ENCODE measurements at regions not wholly inside any gene's neighbourhood (a gene's known extent, or its start where the extent isn't known, plus 50 kb on each side); places are given as distances from the start of the nearest gene placed in this dataset.

- H3K27me3 Mint-ChIP-seq: no peaks in the 10 kb centered on the region
- Histone ChIP-seq H3K27me3 (replicated peaks in 1 of 2; ENCODE audit: control insufficient read depth in 2 of 2, extremely low read depth in 1 of 2, insufficient read depth in 2 of 2, low read length in 1 of 2) (no peaks in the 10 kb centered on the region), H3K9me3 (no peaks in the 10 kb centered on the region), H3K36me3 (ENCODE audit: control insufficient read depth in 2 of 2, extremely low read depth in 1 of 2, insufficient read depth in 1 of 2, low read length in 1 of 2) (no peaks in the 10 kb centered on the region), H3K27ac (ENCODE audit: low read length) (peak overlapping the region; percentile 64), H3K4me1 (ENCODE audit: control insufficient read depth in 1 of 2, extremely low read depth in 1 of 2, insufficient read depth in 2 of 2, low read length in 2 of 2) (peaks cover 7 to 43% of the 10 kb centered on the region in 2 experiments), H3K4me3 (ENCODE audit: control insufficient read depth in 1 of 2, extremely low read depth in 1 of 2, low read length in 1 of 2) (peak overlapping the region; percentile 29 to 90)
- WGBS (ENCODE audit: insufficient coverage): 7% methylated on average over 6 of the region's 9 CpGs
- no peak overlapping the region for H3K4me3 Mint-ChIP-seq
- H3K36me3 Mint-ChIP-seq: no peaks in the 10 kb centered on the region
- ATAC-seq (replicated peaks in 1 of 4): peak; percentile 8 to 27 (median 24)
- POLR2A ChIA-PET: interaction anchor here in 1 of 2 donors (0.6 to 0.7 kb wide), 3 partner anchors 15 to 731 kb away, joined by 3 to 4 read pairs (median 3); no protein-coding TSS in a partner anchor
- DNase-seq: peak in 30 of 35 experiments; percentile 8 to 82 (median 32)
- peaks cover 0 to 1% (median 1%) of the 10 kb centered on the region in 3 donors for H3K9me3 Mint-ChIP-seq
- H3K27ac Mint-ChIP-seq: no peak overlapping the region
- peaks cover 29 to 38% (median 33%) of the 10 kb centered on the region in 3 donors for H3K4me1 Mint-ChIP-seq
- CTCF ChIA-PET: interaction anchor here (0.6 to 1.0 kb wide), 3 partner anchors 268 to 332 kb away, joined by 3 read pairs; no protein-coding TSS in a partner anchor
Measured at GRCh38 chr1:198935306-198935921, 296.6 kb downstream of the PTPRC start.

GRCh38 chr1:198936371-198937083 lies 297.7 kb downstream of the PTPRC start:
- Histone ChIP-seq H3K27ac (ENCODE audit: low read length) (peak overlapping the region; percentile 66), H3K9me3 (no peaks in the 10 kb centered on the region), H3K36me3 (ENCODE audit: control insufficient read depth in 2 of 2, extremely low read depth in 1 of 2, insufficient read depth in 1 of 2, low read length in 1 of 2) (no peaks in the 10 kb centered on the region), H3K4me3 (ENCODE audit: control insufficient read depth in 1 of 2, extremely low read depth in 1 of 2, low read length in 1 of 2) (peak overlapping the region; percentile 56 to 81), H3K27me3 (replicated peaks in 1 of 2; ENCODE audit: control insufficient read depth in 2 of 2, extremely low read depth in 1 of 2, insufficient read depth in 2 of 2, low read length in 1 of 2) (no peaks in the 10 kb centered on the region), H3K4me1 (ENCODE audit: control insufficient read depth in 1 of 2, extremely low read depth in 1 of 2, insufficient read depth in 2 of 2, low read length in 2 of 2) (peaks cover 7 to 32% of the 10 kb centered on the region in 2 experiments)
- WGBS (ENCODE audit: insufficient coverage): 14% methylated on average over 3 of the region's 6 CpGs
- H3K4me1 Mint-ChIP-seq: peaks cover 26 to 35% (median 30%) of the 10 kb centered on the region in 3 donors
- peak overlapping the region in 1 of 3 donors; percentile 89 for H3K4me3 Mint-ChIP-seq
- ChIA-PET CTCF (interaction anchor here (0.6 to 1.6 kb wide), 4 partner anchors 177 to 333 kb away, joined by 3 to 5 read pairs (median 4); no protein-coding TSS in a partner anchor), POLR2A (interaction anchor here (0.6 to 1.2 kb wide), 3 partner anchors 18 to 188 kb away, joined by 3 to 6 read pairs (median 4); no protein-coding TSS in a partner anchor)
- H3K27ac Mint-ChIP-seq: peak overlapping the region; percentile 86 to 91
- no peaks in the 10 kb centered on the region for H3K36me3 Mint-ChIP-seq
- H3K9me3 Mint-ChIP-seq: peaks cover 0 to 8% (median 4%) of the 10 kb centered on the region in 3 donors
- DNase-seq (peak in 1 of 35 experiments; percentile 38), ATAC-seq (replicated peaks in 1 of 4) (peak in 3 of 4 experiments; percentile 31 to 38 (median 34))
- no peaks in the 10 kb centered on the region for H3K27me3 Mint-ChIP-seq

GRCh38 chr1:198937231-198938031 lies 298.6 kb downstream of the PTPRC start:
- ATAC-seq (replicated peaks in 1 of 4): peak; percentile 88 to 89 (median 88)
- H3K27ac ChIP-seq (ENCODE audit: low read length): peak overlapping the region; percentile 66
- no peaks in the 10 kb centered on the region for H3K36me3 ChIP-seq (ENCODE audit: control insufficient read depth in 2 of 2, extremely low read depth in 1 of 2, insufficient read depth in 1 of 2, low read length in 1 of 2)
- H3K4me1 ChIP-seq (ENCODE audit: control insufficient read depth in 1 of 2, extremely low read depth in 1 of 2, insufficient read depth in 2 of 2, low read length in 2 of 2): peaks cover 7 to 23% of the 10 kb centered on the region in 2 experiments
- Mint-ChIP-seq H3K27ac (peak overlapping the region; percentile 86 to 91), H3K4me1 (peaks cover 22 to 32% (median 27%) of the 10 kb centered on the region in 3 donors), H3K9me3 (peaks cover 0 to 10% (median 4%) of the 10 kb centered on the region in 3 donors), H3K36me3 (no peaks in the 10 kb centered on the region), H3K27me3 (no peaks in the 10 kb centered on the region), H3K4me3 (peak overlapping the region in 1 of 3 donors; percentile 89)
- peak in 31 of 35 experiments; percentile 6 to 78 (median 30) for DNase-seq
- no peaks in the 10 kb centered on the region for H3K9me3 ChIP-seq
- ChIA-PET CTCF (interaction anchor here in 1 of 2 donors (0.5 to 1.6 kb wide), 3 partner anchors 176 to 346 kb away, joined by 3 to 5 read pairs (median 3); no protein-coding TSS in a partner anchor), POLR2A (interaction anchor here in 1 of 2 donors (1.2 kb wide), 1 partner anchor 19 kb away, joined by 3 read pairs; no protein-coding TSS in a partner anchor)
- H3K27me3 ChIP-seq (replicated peaks in 1 of 2; ENCODE audit: control insufficient read depth in 2 of 2, extremely low read depth in 1 of 2, insufficient read depth in 2 of 2, low read length in 1 of 2): no peaks in the 10 kb centered on the region
- 2% methylated on average over 4 of the region's 5 CpGs for WGBS (ENCODE audit: insufficient coverage)
- H3K4me3 ChIP-seq (ENCODE audit: control insufficient read depth in 1 of 2, extremely low read depth in 1 of 2, low read length in 1 of 2): peak overlapping the region; percentile 56 to 81

DNA sequence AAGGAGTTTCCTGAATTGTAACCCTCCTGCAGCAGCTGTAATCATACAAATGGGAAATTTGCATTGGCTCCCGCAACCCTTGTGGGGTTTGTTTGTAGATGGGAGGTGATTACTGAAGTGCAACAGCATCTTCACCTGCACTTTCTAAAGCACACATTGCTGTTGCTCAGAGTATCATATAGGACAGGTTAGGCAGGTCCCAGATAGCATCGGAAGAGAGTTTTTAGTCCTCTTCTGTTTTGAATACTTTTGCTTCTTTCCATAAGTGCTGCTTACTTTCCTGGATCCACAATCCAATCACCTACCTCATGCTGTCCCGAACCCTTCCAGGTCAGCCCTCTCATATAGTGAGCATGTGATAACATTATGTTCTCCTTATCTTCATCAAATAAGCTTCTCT lies 300.4 kb downstream of the PTPRC start:
- Histone ChIP-seq H3K4me1 (ENCODE audit: control insufficient read depth in 1 of 2, extremely low read depth in 1 of 2, insufficient read depth in 2 of 2, low read length in 2 of 2) (peaks cover 7 to 11% of the 10 kb centered on the region in 2 experiments), H3K4me3 (ENCODE audit: control insufficient read depth in 1 of 2, extremely low read depth in 1 of 2, low read length in 1 of 2) (no peak overlapping the region), H3K27me3 (replicated peaks in 1 of 2; ENCODE audit: control insufficient read depth in 2 of 2, extremely low read depth in 1 of 2, insufficient read depth in 2 of 2, low read length in 1 of 2) (no peaks in the 10 kb centered on the region), H3K36me3 (ENCODE audit: control insufficient read depth in 2 of 2, extremely low read depth in 1 of 2, insufficient read depth in 1 of 2, low read length in 1 of 2) (no peaks in the 10 kb centered on the region), H3K27ac (ENCODE audit: low read length) (no peak overlapping the region), H3K9me3 (no peaks in the 10 kb centered on the region)
- Mint-ChIP-seq H3K4me1 (peaks cover 12 to 20% (median 17%) of the 10 kb centered on the region in 3 donors), H3K9me3 (peaks cover 0 to 10% (median 4%) of the 10 kb centered on the region in 3 donors), H3K36me3 (no peaks in the 10 kb centered on the region), H3K4me3 (no peak overlapping the region), H3K27me3 (no peaks in the 10 kb centered on the region), H3K27ac (no peak overlapping the region)
- no peak for DNase-seq
- CTCF ChIA-PET: no interaction called here
- no peak for ATAC-seq (replicated peaks in 1 of 4)
- POLR2A ChIA-PET: no interaction called here
- WGBS (ENCODE audit: insufficient coverage): 86% methylated on average over 1 of the region's 3 CpGs

DNA sequence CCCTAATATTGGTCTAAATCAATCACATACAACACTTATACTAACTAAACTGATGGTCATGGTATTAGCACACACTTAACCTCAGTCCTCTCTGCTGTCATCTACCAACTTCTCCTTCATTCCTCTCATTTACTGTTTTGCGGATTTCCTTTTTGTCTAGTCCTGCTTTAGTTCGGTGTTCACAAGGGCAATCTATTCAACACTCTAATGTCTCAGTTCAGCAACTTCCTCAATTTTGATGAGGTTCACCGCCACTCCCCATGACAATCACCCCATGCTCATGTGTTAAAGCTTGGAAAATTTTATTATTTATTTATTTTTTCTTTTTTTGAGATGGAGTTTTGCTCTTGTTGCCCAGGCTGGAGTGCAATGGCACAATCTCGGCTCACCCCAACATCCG lies 301.1 kb downstream of the PTPRC start:
- no peak for ATAC-seq (replicated peaks in 1 of 4)

More for the DNA sequence above, 301.1 kb downstream of the PTPRC start:
- Histone ChIP-seq H3K4me3 (ENCODE audit: control insufficient read depth in 1 of 2, extremely low read depth in 1 of 2, low read length in 1 of 2) (no peak overlapping the region), H3K27ac (ENCODE audit: low read length) (no peak overlapping the region), H3K36me3 (ENCODE audit: control insufficient read depth in 2 of 2, extremely low read depth in 1 of 2, insufficient read depth in 1 of 2, low read length in 1 of 2) (no peaks in the 10 kb centered on the region), H3K9me3 (no peaks in the 10 kb centered on the region), H3K27me3 (replicated peaks in 1 of 2; ENCODE audit: control insufficient read depth in 2 of 2, extremely low read depth in 1 of 2, insufficient read depth in 2 of 2, low read length in 1 of 2) (no peaks in the 10 kb centered on the region), H3K4me1 (ENCODE audit: control insufficient read depth in 1 of 2, extremely low read depth in 1 of 2, insufficient read depth in 2 of 2, low read length in 2 of 2) (peaks cover 7 to 9% of the 10 kb centered on the region in 2 experiments)
- Mint-ChIP-seq H3K9me3 (peaks cover 0 to 10% (median 4%) of the 10 kb centered on the region in 3 donors), H3K27me3 (no peaks in the 10 kb centered on the region), H3K4me3 (no peak overlapping the region), H3K36me3 (no peaks in the 10 kb centered on the region), H3K27ac (no peak overlapping the region), H3K4me1 (peaks cover 12 to 20% (median 17%) of the 10 kb centered on the region in 3 donors)
- 95% methylated on average over 3 of the region's 5 CpGs for WGBS (ENCODE audit: insufficient coverage)
- no peak for DNase-seq
- CTCF ChIA-PET: interaction anchor here (0.7 kb wide), 2 partner anchors 21 to 246 kb away, joined by 4 to 8 read pairs; no protein-coding TSS in a partner anchor
- POLR2A ChIA-PET: no interaction called here
